Stimulated activated CD4-positive, alpha-beta T cell treated with anti-CD3 and anti-CD28 coated beads, Interleukin-2, amount 100 ng/mL, for 48 hours (primary cell): ENCODE measurements at regions not wholly inside any gene's neighbourhood (a gene's known extent, or its start where the extent isn't known, plus 50 kb on each side); places are given as distances from the start of the nearest gene placed in this dataset.

ENCODE experiments used
- DNase-seq, 2 donors: peaks; one replicate each; pipeline ENCODE4 v3.0.0-alpha.2; 2020

- no peak for DNase-seq
Measured at GRCh38 chr14:22084393-22085281, 411.0 kb upstream of the OR4E1 start.

- DNase-seq, result no peak
Measured at GRCh38 chr14:22081337-22081736, 407.7 kb upstream of the OR4E1 start.

- no peak for DNase-seq
Measured at GRCh38 chr14:22079766-22080165, 406.1 kb upstream of the OR4E1 start.

GRCh38 chr14:22073801-22074200, 400.2 kb upstream of the OR4E1 start:
- DNase-seq, result no peak

- no peak for DNase-seq
Measured at GRCh38 chr14:22071006-22071405, 397.4 kb upstream of the OR4E1 start.

GRCh38 chr14:22070119-22070982, 396.7 kb upstream of the OR4E1 start:
- DNase-seq, result peak in 1 of 2 donors; percentile 26

- DNase-seq, result no peak
Measured at GRCh38 chr14:22065347-22065746, 391.7 kb upstream of the OR4E1 start.

GRCh38 chr14:22059201-22059600, 385.6 kb upstream of the OR4E1 start:
- no peak for DNase-seq

- no peak for DNase-seq
Measured at GRCh38 chr14:22052795-22053194, 379.2 kb upstream of the OR4E1 start.

- DNase-seq, result no peak
Measured at GRCh38 chr14:22047115-22047514, 373.5 kb upstream of the OR4E1 start.

GRCh38 chr14:22046063-22046462, 372.4 kb upstream of the OR4E1 start:
- DNase-seq, result no peak

GRCh38 chr14:22044193-22044592, 370.6 kb upstream of the OR4E1 start:
- no peak for DNase-seq

- no peak for DNase-seq
Measured at GRCh38 chr14:22040781-22041125, 367.1 kb upstream of the OR4E1 start.

- DNase-seq, result no peak
Measured at GRCh38 chr14:22039938-22040780, 366.5 kb upstream of the OR4E1 start.

GRCh38 chr14:22036541-22037239, 363.1 kb upstream of the OR4E1 start:
- no peak for DNase-seq

GRCh38 chr14:22026527-22026926, 352.9 kb upstream of the OR4E1 start:
- no peak for DNase-seq

- no peak for DNase-seq
Measured at GRCh38 chr14:22025879-22026278, 352.3 kb upstream of the OR4E1 start.

GRCh38 chr14:22024137-22024536, 350.5 kb upstream of the OR4E1 start:
- no peak for DNase-seq

GRCh38 chr14:22018890-22019289, 345.3 kb upstream of the OR4E1 start:
- DNase-seq, result no peak

- DNase-seq, result no peak
Measured at GRCh38 chr14:22012452-22012851, 338.8 kb upstream of the OR4E1 start.

- no peak for DNase-seq
Measured at GRCh38 chr14:22011253-22011642, 337.6 kb upstream of the OR4E1 start.

GRCh38 chr14:22010545-22011252, 337.1 kb upstream of the OR4E1 start:
- DNase-seq, result no peak
